ENCODE measurements at regions not wholly inside any gene's neighbourhood (a gene's known extent, or its start where the extent isn't known, plus 50 kb on each side); places are given as distances from the start of the nearest gene placed in this dataset.

- TF ChIP-seq CTCF (conservative IDR thresholded peaks at IDR 0.05 in 1 of 2, IDR thresholded peaks at IDR 0.05 in 1 of 2; ENCODE audit: low read depth in 1 of 2, low read length in 2 of 2): no peak
- no peak for TF ChIP-seq EZH2 (IDR thresholded peaks at IDR 0.05; ENCODE audit: low read length, missing control alignments)
These were observed 209.5 kb upstream of the ZMIZ1 start for GRCh38 chr10:78859266-78859665.
